NCI-H2227 (cell line): ENCODE measurements at regions not wholly inside any gene's neighbourhood (a gene's known extent, or its start where the extent isn't known, plus 50 kb on each side); places are given as distances from the start of the nearest gene placed in this dataset.
"Not testable (repeated sequence)": the region's sequence is repeated elsewhere in the genome, so short reads cannot be mapped to it uniquely, and the experiment has no call there.

Experiments
- DNase-seq: peaks from one replicate; lab custom pipeline; 2025; ENCODE audit not compliant: unreplicated experiment; lab: John Stamatoyannopoulos, UW

DNA sequence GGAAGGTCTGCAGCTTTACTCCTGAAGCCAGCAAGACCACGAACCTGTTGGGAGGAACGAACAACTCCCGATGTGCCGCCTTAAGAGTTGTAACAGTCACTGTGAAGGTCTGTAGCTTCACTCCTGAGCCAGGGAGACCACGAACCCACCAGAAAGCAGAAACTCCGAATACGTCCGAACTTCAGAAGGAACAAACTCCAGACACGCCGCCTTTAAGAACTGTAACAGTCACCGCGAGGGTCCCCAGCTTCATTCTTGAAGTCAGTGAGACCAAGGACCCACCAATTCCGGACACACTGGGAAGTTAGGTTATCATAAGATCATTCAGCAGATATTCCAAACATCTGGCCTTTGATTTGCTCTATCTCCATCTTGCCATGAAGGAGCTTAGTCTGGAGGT lies 1623.0 kb downstream of the SLITRK1 start:
- no peak for DNase-seq

DNA sequence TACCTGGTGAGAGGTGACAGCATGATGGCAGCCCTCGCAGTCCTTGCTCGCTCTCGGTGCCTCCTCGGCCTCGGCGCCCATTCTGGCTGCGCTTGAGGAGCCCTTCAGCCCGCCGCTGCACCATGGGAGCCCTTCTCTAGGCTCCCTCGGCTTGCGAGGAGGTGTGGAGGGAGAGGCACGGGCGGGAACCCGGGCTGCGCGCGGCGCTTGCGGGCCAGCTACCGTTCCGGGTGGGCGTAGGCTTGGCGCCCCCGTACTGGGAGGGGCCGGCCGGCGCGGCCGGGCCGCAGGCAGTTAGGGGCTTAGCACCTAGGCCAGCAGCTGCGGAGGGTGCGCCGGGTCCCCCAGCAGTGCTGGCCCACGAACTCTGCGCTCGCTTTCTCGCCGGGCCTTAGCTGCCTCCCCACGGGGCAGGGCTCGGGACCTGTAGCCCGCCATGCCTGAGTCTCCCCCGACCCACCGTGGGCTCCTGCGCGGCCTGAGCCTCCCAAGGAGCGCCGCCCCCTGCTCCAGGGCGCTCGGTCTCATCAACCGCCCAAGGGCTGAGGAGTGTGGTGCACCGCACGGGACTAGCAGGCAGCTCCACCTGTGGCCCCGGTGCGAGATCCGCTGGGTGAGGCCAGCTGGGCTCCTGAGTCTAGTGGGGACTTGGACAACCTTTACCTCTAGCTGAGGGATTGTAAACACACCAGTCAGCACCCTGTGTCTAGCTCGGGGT lies 1624.3 kb downstream of the SLITRK1 start:
- DNase-seq: no peak

DNA sequence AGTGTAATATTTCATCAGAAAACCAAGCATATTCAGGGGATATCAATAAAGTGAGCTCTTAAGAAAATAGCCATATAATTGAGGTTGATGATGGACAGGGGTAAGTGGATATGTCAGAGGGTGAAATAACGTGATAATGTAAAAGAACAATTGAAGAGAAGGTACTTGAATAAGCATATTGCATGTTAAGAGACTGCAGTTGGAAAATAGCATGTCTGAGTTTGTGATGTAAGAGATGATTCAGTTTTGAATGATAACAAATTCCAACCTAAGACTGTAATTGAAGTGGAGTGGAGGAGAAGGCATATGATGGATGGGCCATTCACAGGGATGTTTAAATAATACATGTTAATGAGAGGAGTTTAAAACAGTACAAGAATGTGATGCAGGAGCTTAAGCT lies 1633.5 kb downstream of the SLITRK1 start:
- DNase-seq: no peak

DNA sequence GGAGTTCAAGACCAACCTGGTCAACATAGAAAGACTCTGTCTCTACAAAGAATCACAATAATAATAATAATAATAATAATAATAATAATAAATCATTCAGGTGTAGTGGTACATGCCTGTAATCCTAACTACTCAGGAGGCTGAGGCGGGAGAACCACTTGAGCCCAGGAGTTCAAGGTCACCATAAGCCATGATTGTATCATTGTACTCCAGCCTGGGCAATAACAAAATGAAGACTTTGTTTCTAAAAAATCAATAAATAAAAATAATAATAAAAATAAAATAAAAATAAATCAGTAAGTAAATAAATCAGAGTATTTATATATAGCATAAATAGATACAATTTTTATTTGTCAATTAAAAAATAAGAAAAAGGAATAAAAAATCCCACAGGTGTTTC lies 1636.4 kb downstream of the SLITRK1 start:
- no peak for DNase-seq

DNA sequence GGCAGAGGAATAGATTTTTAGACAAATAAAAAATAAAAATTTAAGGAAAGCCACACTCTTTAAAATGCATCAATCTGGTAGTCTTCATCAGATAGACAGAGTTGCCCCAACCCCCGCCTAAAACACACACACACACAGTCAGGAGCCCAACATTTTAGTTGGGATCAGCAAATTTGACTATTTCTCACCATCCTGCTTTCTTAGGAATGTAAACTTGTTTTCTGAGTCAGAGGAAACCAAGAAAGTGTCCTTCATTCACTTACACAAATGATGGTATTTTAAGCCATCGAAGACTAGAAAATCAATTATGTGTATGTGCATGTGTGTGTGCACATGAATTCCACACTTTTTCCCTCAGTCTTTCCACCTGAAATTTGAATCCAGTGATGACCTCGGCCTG lies 1657.5 kb downstream of the SLITRK1 start:
- no peak for DNase-seq

DNA sequence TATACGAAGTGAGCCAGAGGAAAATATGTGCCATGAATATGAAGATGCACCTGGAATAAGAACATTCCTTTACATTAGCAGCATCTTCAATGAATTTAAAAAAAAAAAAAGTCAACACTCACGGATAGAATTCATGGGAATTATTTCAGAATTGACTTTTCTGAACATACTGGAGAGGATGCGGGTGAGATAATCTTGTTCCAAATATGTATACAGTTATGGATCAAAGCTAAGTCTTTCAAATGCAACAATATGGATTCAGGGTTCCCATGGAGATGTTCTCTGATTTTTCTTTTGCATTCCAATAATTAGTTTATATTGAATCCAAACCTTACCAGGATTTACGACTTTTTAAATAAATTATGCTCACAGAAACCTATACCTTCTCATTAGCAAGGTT lies 1660.7 kb downstream of the SLITRK1 start:
- DNase-seq: no peak

DNA sequence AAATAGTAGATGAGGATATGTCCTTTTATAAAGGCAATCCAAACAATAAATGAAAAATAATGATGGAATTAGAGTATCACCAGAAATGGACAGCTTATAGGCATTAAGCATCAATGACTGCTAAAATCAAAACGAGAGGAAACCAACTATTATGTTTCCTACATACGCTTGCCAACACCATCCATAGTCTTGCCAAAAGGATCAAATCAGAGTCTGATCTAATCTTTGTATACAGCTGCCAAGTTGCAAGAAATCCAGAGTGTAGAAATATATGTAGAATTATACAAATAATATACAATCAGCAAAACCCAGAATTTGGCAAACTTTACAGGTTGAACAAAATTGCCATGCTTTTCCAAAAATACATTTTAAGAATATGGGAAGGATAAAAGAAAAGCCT lies 1661.6 kb downstream of the SLITRK1 start:
- DNase-seq: no peak

DNA sequence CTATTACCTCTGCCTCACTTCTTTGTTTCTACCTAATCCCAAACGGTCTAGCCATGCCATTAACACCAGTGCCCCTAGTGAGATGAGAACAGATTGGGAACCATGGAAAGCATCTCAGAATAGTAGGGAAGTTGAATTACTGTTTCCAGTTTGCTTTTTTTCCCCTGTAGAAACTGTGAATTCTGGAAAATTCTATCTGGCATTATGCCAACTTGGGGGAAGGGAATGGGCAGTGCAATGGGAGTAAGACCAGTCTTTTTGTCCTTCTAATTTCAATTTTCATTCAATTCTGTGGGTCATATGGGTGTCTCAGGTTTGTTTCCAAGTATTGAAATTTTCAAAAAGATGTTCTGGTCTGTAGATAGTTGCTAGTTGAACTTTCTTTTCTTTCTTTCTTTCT lies 1666.1 kb downstream of the SLITRK1 start:
- no peak for DNase-seq

DNA sequence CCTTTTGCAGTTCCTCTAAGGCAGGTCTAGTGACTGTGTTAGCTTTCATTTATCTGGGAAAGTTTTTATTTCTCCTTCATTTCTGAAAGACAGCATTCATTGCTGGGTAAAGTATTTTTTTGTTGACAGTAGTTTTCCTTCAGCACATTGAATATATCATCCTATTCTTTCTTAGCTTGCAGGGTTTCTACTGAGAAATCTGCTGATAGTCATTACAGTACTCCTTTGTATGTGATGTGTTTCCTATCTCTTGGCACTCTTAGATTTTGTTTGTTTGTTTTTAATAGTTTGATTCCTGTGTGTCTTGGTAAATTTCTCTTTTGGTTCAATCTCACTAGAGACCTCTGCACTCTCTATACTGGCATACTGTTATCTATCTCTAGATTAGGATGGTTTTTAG lies 1667.9 kb downstream of the SLITRK1 start:
- no peak for DNase-seq

DNA sequence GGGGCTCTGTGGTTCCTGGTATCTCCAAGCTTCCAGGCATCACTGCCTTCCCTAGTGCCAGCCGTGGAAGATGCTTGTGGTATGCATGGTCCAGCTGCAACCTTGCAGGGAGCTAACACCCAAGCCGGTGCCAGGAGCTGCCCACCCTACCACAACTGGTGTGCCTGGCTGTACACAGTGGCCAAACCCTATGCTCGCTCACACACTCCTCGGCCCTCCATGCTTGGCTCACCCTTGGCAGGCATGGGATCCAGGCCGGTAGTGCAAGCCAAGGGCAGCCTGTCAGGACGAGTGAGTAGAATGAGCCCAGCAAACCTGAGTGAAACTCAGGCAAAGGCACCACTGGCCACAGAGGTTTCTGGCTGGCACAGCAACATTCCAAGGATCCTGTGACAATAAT lies 1676.0 kb downstream of the SLITRK1 start:
- DNase-seq: no peak

DNA sequence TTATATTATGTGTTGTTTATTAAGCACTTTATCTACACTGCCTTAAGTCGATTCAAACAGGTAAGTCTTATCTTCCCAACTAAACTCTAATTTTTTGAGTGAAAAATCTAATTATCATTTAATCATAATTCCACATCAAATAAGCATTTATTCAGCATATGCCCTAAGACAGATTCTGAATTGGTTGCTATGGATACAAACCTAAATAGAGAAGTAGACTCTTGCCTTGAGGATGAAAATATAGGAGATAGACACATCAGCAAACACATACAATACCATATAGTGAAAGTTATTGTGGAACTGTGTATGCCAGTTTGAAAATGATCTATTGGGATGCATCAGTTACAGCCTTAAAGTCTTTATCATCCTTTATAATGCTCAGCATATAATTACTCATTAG lies 1679.9 kb downstream of the SLITRK1 start:
- DNase-seq: no peak

DNA sequence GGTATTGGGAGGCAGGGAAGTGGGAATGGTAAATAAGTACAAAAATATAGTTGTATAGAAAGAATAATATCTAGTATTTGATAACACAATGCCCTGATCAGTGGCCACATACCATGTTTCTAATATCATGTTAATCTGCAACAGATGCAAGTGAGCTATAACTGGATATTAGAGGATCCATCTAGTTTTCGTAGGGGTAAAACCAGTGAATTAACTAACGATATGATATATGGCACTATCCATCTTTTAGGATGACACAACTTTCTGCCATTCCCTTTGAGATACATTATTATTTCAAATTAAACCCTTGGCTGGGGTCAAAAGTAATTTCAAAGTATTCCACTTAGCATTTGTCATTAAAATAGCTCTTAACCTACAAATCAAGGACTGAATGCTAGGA lies 1686.2 kb downstream of the SLITRK1 start:
- DNase-seq: no peak

DNA sequence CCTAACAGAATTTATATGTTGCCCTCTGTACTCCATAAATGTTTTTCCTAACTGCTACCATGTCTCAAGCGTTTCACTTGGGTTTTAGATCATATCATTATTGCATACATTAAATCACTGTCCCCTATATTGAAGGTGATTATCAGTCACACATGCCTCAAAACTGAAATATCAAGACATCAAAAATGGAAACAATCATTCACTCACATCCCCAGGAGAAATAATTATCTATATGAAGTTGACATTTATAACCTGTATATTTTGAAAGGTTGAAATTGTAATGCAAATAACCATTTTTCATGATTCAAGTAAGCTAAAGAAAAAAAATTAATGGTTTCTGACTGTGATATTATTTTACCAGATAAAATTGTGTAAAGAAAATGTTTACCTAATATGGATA lies 1695.0 kb downstream of the SLITRK1 start:
- DNase-seq: no peak

DNA sequence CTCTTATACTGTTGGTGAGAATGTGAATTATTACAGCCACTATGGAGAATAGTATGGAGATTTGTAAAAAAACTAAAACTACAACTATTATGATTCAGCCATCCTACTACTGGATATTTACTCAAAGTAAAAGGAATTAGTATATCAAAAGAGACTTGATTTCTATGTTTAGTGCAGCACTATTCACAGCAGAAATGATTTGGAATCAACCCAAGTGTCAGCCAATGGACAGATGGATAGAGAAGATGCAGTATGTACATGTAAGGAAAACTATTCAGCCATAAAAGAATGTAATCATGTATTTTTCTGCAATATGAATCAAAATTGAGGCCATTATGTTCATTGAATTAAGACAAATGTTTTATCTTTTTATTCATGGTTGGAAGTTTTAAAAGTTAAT lies 1705.5 kb downstream of the SLITRK1 start:
- DNase-seq: no peak

DNA sequence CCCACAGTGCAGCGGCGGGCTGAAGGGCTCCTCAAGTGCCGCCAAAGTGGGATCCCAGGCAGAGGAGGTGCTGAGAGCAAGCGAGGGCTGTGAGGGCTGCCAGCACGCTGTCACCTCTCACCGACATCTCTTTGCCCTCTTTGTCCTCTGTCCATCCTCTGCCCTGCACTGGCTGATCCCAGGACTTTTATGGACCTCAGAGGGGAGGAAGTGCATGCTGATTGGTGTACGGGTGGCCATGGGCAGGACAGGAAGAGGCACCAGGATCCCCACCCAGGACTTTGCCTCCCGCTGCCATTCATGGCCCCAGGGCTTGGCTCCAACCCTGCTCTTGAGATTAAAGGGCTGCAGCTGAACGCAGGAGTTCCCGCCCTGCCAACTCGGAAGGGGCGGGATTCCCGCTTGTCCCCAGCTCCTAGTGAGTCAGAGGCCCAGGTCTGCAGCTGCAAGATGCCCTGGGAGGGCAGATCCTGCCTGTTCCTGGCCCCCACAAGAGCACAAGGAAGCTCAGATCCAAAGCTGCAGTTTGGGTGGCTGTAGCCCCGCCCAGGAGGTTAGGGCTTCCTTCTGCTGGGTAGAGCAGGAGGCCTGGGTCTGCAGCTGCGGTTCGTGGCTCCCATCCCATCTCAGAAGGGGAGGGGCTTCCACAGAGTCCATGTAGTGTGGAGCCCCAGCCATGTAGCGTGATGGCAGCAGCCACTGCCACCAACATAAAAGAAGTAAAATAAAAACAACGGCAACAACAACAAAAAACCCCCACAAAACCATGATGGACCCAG lies 1716.7 kb downstream of the SLITRK1 start:
- DNase-seq: no peak

DNA sequence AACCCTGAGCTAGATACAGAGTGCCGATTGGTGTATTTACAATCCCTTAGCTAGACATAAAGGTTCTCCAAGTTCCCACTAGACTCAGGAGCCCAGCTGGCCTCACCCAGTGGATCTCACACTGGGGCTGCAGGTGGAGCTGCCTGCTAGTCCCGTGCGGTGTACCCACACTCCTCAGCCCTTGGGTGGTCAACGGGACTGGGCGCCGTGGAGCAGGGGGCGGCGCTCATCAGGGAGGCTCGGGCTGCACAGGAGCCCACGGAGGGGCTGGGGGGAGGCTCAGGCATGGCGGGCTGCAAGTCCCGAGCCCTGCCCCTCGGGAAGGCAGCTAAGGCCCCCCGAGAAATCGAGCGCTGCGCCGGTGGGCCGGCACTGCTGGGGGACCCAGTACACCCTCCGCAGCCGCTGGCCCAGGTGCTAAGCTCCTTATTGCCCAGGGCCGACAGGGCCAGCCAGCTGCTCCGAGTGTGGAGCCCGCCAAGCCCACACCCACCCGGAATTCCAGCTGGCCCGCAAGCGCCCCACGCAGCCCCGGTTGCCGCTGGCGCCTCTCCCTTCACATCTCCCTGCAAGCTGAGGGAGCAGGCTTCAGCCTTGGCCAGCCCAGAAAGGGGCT lies 1717.4 kb downstream of the SLITRK1 start:
- DNase-seq: not testable (repeated sequence)

DNA sequence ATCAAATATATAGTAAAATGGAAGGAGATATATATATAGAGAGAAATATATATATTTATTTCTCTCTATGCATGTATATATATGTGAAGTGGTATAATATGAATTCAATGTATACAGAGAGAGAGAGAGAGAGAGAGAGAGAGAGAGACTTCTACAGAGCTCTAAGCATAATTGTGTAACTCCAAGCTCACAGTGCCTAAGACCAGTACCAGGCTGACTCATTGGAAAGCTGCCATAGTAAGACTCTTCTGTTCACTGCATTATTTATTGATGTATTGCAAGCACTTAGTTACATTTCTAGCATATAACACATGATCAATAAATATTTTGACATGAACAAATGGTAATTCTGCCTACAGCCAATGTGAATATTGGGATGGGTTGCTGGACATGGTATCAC lies 1734.7 kb downstream of the SLITRK1 start:
- DNase-seq: no peak

DNA sequence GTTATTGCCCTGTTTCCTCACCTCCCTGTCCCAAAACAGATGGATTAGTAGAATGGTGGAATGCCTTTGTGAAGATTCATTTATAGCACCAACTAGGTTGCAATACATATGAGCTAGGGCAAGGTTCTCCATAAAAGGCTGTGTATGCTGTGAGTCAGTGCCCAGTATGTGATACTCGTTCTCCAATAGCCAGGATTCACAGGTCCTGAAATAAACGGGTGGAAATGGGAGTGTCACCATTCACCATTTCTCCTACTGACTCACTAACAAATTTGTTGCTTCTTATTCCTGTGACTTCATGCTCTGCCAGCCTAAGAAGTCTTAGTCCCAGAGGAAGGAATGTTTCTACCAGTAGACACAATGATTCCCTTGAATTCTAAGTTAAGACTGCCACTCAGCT lies 1745.4 kb downstream of the SLITRK1 start:
- no peak for DNase-seq

DNA sequence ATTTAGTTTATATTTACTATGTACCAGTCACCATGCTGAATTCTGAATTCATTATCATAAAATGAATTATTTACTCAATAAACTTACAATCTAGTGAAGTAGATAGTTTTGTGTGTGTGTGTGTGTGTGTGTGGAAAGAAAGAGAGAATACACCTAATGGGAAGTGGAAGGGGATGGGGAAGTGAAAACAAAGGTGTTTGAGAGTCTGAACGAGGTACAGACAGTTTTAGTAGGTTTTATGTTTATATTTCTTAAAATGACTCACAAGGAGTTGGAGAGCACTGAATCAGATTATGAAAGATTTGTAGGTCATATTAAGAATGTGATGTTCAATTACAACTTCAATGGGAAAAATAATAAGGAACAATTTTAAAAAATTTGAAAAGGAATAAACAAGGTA lies 1753.0 kb downstream of the SLITRK1 start:
- no peak for DNase-seq

DNA sequence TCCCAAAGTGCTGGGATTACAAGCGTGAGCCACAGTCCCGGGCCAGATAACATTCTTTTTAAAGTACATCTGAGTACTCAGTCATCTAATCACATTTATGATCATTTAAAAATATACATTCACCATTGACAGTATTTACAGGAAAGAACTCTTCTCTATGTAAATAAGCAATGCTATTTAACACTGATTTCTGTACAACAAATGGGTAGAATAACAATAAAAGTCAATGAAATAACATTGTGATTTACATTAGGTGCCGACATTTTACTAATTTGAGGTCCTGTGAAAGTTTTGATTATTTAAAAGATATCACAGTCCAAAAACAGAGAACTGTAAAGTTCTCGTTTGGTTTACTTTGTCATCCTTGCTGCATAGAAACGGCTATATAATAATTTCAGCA lies 1763.7 kb downstream of the SLITRK1 start:
- no peak for DNase-seq

DNA sequence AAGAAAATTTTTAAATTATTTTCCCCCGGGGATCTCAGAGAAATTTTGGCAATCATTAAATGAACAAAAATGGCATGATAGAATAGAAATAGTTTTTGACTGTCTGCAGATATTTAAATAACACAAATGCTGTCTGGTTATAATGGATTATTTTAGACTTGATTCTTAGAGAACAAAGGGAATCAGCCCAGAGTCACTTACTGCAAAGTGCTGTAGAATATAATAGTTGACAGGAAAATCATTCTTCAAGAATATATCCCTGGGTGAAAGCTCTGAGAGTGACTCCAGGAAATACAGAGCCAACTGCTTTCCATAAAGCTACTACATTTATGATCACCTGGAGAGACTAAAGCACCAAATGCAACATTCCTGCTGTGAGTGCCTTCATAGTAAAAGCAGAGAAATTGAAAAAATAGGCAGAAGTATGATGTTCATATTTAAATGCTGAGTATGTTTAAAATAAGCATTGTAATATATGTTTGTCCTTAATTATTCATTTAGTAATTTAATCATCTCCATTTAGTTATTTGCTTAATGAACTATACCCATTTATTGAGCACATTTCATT lies 1765.8 kb downstream of the SLITRK1 start:
- no peak for DNase-seq

DNA sequence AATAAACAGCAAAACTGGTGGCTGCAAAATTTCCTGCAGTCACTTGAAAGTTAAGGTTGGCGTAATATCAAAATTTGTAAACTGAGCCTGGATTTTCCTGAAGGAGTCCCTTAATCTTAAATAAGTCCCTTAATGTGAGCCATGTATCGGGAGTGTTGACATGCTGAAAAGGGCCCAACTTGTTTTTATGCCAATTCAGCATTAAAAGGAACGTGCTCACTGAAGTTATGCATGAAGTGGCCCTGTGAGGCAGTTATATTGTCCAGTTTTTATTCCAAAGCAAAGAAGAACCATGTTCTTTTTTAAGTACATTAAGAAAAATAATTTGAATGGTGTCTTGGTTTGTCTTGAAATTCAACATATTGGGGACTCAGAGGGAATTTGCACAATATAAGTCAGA lies 1766.9 kb downstream of the SLITRK1 start:
- no peak for DNase-seq
